Activated T-cell treated with anti-CD3 and anti-CD28 coated beads, Interleukin-2, amount 50 U/mL, for 72 hours (primary cell): ENCODE measurements at regions not wholly inside any gene's neighbourhood (a gene's known extent, or its start where the extent isn't known, plus 50 kb on each side); places are given as distances from the start of the nearest gene placed in this dataset.
"Not testable (repeated sequence)": the region's sequence is repeated elsewhere in the genome, so short reads cannot be mapped to it uniquely, and the experiment has no call there.

Experiments
- ATAC-seq, 2 donors: fragments of 150-1000 bp; cut with Tn5 transposase; replicated peaks in 1 of 2; 2 replicates each; pipeline ENCODE4 v1.10.0; 2021; ENCODE audit warnings: moderate library complexity in 2 of 2, mild to moderate bottlenecking in 1 of 2
- DNase-seq, 2 donors: peaks; one replicate each; pipeline ENCODE4 v3.0.0; 2021 to 2022; ENCODE audit warnings: mixed read lengths in 1 of 2
- H3K27ac Mint-ChIP-seq: one replicate; pipeline ENCODE4 v1.8.0; 2022; ENCODE audit warnings: mild to moderate bottlenecking, moderate library complexity, mixed read lengths
- H3K27me3 Mint-ChIP-seq: one replicate; pipeline ENCODE4 v1.8.0; 2022; ENCODE audit warnings: low read depth, mixed read lengths
- H3K36me3 Mint-ChIP-seq, 2 donors: one replicate each; pipeline ENCODE4 v1.8.0; 2022; ENCODE audit warnings: mixed read lengths in 2 of 2, mild to moderate bottlenecking in 1 of 2; ENCODE audit not compliant: insufficient read depth in 2 of 2
- H3K4me1 Mint-ChIP-seq: one replicate; pipeline ENCODE4 v1.8.0; 2022; ENCODE audit warnings: low read depth, mixed read lengths
- H3K4me3 Mint-ChIP-seq, 2 donors: one replicate each; pipeline ENCODE4 v1.8.0; 2022; ENCODE audit warnings: mild to moderate bottlenecking in 2 of 2, mixed read lengths in 2 of 2, moderate library complexity in 2 of 2
- H3K9me3 Mint-ChIP-seq, 2 donors: one replicate each; pipeline ENCODE4 v1.8.0; 2022; ENCODE audit warnings: mixed read lengths in 2 of 2

- no peaks in the 10 kb centered on the region for H3K27me3 Mint-ChIP-seq
- H3K4me3 Mint-ChIP-seq = no peak overlapping the region
- DNase-seq = no peak
- H3K4me1 Mint-ChIP-seq = no peaks in the 10 kb centered on the region
- ATAC-seq = no peak
- no peaks in the 10 kb centered on the region for H3K9me3 Mint-ChIP-seq
- no peaks in the 10 kb centered on the region for H3K36me3 Mint-ChIP-seq
- no peak overlapping the region for H3K27ac Mint-ChIP-seq
Measured at GRCh38 chr4:64774626-64775025, 365.4 kb upstream of the TECRL start.

DNA sequence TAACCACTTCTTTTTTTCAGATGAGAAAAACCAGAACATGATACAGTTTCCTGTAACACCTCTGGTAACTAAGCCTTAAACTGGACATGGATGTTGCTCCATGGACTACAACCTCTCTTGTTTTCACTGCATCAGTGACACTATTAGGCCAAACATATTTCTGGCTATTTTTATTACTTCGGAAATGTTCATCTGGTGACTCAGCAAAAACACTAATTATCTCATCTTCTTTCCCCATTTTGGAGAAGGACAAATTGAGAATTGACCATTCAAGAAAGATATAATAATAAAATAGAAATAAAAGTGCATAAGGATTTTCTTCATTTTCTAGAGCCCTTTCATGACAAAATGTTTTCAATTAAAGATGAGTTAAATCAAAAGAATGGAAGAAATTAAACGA lies 361.9 kb upstream of the TECRL start:
- no peak for DNase-seq
- no peak overlapping the region for H3K4me3 Mint-ChIP-seq
- no peak for ATAC-seq
- H3K9me3 Mint-ChIP-seq = peaks cover 1 to 5% of the 10 kb centered on the region in 2 donors
- H3K27ac Mint-ChIP-seq = no peak overlapping the region
- no peaks in the 10 kb centered on the region for H3K27me3 Mint-ChIP-seq
- no peaks in the 10 kb centered on the region for H3K4me1 Mint-ChIP-seq
- peaks cover 0 to 3% of the 10 kb centered on the region in 2 donors for H3K36me3 Mint-ChIP-seq

DNA sequence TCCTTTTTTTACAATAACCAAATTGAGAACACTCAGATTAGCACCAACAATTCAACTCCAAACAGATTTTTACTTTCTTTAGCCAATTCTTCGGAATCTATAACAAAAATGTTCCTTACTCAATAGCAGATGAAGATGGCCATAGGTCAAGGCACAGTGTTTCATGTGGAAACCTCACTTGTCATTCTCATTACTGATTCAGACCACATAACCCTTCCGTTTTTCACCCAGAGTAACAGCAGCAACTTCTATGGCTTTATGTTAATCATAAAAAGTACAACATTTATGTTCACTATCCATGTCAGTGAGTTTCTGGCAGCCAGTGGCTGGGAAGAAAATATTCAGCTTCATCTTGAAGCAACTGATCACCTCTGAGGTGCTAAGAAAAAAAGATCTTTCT lies 358.3 kb upstream of the TECRL start:
- H3K9me3 Mint-ChIP-seq = peaks cover 3 to 6% of the 10 kb centered on the region in 2 donors

GRCh38 chr4:64766565-64766964 lies 357.3 kb upstream of the TECRL start:
- peaks cover 5 to 6% of the 10 kb centered on the region in 2 donors for H3K9me3 Mint-ChIP-seq
- H3K4me1 Mint-ChIP-seq = no peaks in the 10 kb centered on the region
- H3K36me3 Mint-ChIP-seq = peaks cover 0 to 3% of the 10 kb centered on the region in 2 donors
- H3K4me3 Mint-ChIP-seq = no peak overlapping the region
- ATAC-seq = no peak
- H3K27ac Mint-ChIP-seq = no peak overlapping the region
- H3K27me3 Mint-ChIP-seq = no peaks in the 10 kb centered on the region
- no peak for DNase-seq

More for the DNA sequence above, 358.3 kb upstream of the TECRL start:
- H3K4me1 Mint-ChIP-seq = no peaks in the 10 kb centered on the region
- ATAC-seq (no peak), DNase-seq (no peak)
- H3K36me3 Mint-ChIP-seq = peaks cover 0 to 3% of the 10 kb centered on the region in 2 donors
- no peak overlapping the region for H3K4me3 Mint-ChIP-seq
- H3K27ac Mint-ChIP-seq = no peak overlapping the region
- H3K27me3 Mint-ChIP-seq = no peaks in the 10 kb centered on the region

- Mint-ChIP-seq H3K9me3 (peaks cover 3 to 7% of the 10 kb centered on the region in 2 donors), H3K36me3 (no peaks in the 10 kb centered on the region), H3K27ac (no peak overlapping the region), H3K27me3 (no peaks in the 10 kb centered on the region), H3K4me3 (no peak overlapping the region), H3K4me1 (no peaks in the 10 kb centered on the region)
- DNase-seq = no peak
- ATAC-seq = no peak
Measured at GRCh38 chr4:64756016-64756415, 346.8 kb upstream of the TECRL start.

GRCh38 chr4:64747919-64748715 lies 338.9 kb upstream of the TECRL start:
- no peaks in the 10 kb centered on the region for H3K4me1 Mint-ChIP-seq
- DNase-seq = no peak
- H3K4me3 Mint-ChIP-seq = no peak overlapping the region
- no peak for ATAC-seq
- no peaks in the 10 kb centered on the region for H3K36me3 Mint-ChIP-seq
- H3K27ac Mint-ChIP-seq = no peak overlapping the region
- no peaks in the 10 kb centered on the region for H3K27me3 Mint-ChIP-seq
- H3K9me3 Mint-ChIP-seq = peaks cover 4 to 7% of the 10 kb centered on the region in 2 donors

DNA sequence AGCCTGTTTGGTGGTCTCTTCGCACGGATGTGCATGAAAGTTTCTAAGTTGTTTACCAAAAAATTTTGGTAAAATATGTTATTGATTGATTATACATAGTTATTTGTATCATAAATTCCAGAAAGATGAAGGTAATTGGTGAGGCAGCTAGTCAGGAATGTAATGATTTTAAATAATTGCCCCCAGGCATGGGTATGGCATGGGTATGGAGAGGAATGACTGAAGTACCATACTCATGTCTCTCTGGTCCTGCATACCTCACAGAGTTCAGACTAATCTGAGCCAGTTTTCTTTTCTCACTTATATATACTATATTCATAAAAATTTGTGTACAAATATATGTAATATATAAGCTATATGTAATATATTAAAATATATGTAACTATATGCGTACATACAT lies 329.0 kb upstream of the TECRL start:
- no peak for DNase-seq
- Mint-ChIP-seq H3K27ac (no peak overlapping the region), H3K27me3 (no peaks in the 10 kb centered on the region), H3K9me3 (peaks cover 1 to 4% of the 10 kb centered on the region in 2 donors), H3K4me1 (no peaks in the 10 kb centered on the region), H3K36me3 (no peaks in the 10 kb centered on the region), H3K4me3 (no peak overlapping the region)
- no peak for ATAC-seq

DNA sequence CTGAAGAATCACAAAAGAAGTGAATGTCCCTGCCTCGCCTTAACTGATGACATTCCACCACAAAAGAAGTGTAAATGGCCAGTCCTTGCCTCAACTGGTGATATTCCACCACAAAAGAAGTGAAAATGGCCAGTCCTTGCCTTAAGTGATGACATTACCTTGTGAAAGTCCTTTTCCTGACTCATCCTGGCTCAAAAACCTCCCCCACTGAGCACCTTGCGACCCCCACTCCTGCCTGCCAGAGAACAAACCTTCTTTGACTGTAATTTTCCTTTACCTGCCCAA lies 328.5 kb upstream of the TECRL start:
- ATAC-seq, H3K4me3 Mint-ChIP-seq, H3K27me3 Mint-ChIP-seq, H3K4me1 Mint-ChIP-seq, H3K9me3 Mint-ChIP-seq, DNase-seq, H3K36me3 Mint-ChIP-seq, H3K27ac Mint-ChIP-seq: not testable (repeated sequence)

DNA sequence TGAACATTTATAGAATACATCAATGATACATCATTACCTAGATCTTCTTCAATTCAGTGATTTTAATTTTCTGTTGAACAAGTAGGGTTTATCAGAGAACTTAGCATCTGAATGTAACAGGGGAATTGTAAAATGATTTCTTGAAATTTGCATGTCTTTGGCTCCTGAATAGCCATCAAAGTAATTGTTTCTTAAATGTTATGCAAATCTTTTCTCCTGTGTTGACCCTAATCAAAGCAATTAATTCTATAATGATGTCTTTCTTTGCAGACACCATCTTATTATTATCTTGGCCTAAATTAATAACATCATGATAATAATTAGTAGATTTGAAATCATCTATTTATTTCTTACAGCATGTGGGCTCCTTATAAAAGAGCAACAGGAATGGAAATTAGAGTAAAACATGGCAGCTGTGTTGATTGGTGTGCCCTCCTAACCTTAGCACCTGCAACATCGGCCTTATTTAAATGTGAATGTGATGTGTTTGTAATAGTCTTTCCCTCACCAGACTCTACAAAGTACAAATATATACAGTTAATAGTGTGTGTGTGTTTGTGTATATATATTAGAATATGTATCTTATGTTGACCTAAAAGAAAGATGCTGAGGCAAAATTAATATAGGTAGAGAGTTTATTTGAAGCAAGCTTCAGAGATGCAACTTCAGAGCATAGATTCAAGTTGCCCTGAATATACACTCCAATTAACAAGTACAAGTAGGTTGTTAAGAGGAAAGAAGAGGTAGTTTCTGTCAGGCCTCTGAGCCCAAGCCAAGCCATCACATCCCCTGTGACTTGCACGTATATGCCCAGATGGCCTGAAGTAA lies 328.0 kb upstream of the TECRL start:
- DNase-seq (no peak), ATAC-seq (no peak)
- Mint-ChIP-seq H3K4me3 (no peak overlapping the region), H3K4me1 (no peaks in the 10 kb centered on the region), H3K27me3 (no peaks in the 10 kb centered on the region), H3K27ac (no peak overlapping the region), H3K9me3 (peaks cover 0 to 4% of the 10 kb centered on the region in 2 donors), H3K36me3 (peaks cover 3 to 4% of the 10 kb centered on the region in 2 donors)

GRCh38 chr4:64729561-64729960 lies 320.3 kb upstream of the TECRL start:
- Mint-ChIP-seq H3K27me3 (no peaks in the 10 kb centered on the region), H3K9me3 (peaks cover 0 to 3% of the 10 kb centered on the region in 2 donors), H3K27ac (no peak overlapping the region), H3K4me3 (no peak overlapping the region), H3K36me3 (peaks cover 4% of the 10 kb centered on the region in 2 donors), H3K4me1 (no peaks in the 10 kb centered on the region)
- DNase-seq = no peak
- no peak for ATAC-seq

DNA sequence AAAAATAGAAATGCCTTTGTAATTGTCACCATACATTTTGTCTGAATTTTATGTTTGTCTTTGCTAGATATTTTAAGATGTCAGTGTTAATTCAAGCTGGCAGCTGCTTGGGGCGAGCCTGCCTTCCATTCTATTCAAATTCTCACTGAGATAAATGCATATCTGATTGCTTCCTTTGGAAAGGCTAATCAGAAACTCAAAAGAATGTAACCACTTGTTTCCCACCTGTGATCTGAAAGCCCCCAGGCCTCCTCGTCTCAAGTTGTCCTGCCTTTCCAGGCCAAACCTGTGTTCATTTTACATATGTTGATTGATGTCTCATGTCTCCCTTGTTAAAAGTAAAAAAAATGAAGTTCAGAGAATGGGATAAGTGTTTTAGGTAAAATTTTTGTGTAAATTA lies 318.7 kb upstream of the TECRL start:
- no peak for ATAC-seq
- no peak for DNase-seq
- no peaks in the 10 kb centered on the region for H3K27me3 Mint-ChIP-seq
- peaks cover 0 to 3% of the 10 kb centered on the region in 2 donors for H3K9me3 Mint-ChIP-seq
- H3K4me3 Mint-ChIP-seq = no peak overlapping the region
- no peak overlapping the region for H3K27ac Mint-ChIP-seq
- H3K4me1 Mint-ChIP-seq = no peaks in the 10 kb centered on the region
- peaks cover 4% of the 10 kb centered on the region in 2 donors for H3K36me3 Mint-ChIP-seq

DNA sequence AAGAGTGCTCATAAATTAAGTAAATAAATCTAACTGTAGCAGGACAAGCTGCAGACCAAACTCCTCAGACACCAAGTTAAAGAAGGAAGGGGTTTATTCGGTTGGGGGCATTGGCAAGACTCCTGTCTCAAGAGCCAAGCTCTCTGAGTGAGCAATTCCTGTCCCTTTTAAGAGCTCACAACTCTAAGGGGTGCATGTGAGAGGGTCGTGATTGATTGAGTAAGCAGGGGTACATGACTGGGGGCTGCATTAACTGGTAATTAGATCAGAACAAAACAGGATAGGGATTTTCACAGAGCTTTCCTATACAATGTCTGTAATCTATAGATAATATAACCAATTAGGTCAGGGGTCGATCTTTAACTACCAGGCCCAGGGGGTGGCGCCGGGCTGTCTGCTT lies 318.1 kb upstream of the TECRL start:
- not testable (repeated sequence) for ATAC-seq, H3K4me3 Mint-ChIP-seq

GRCh38 chr4:64724689-64725088 lies 315.4 kb upstream of the TECRL start:
- H3K27me3 Mint-ChIP-seq = no peaks in the 10 kb centered on the region
- no peaks in the 10 kb centered on the region for H3K4me1 Mint-ChIP-seq
- H3K36me3 Mint-ChIP-seq = peaks cover 0 to 1% of the 10 kb centered on the region in 2 donors
- H3K9me3 Mint-ChIP-seq = peaks cover 0 to 3% of the 10 kb centered on the region in 2 donors
- no peak for DNase-seq
- H3K4me3 Mint-ChIP-seq = no peak overlapping the region
- ATAC-seq = no peak
- H3K27ac Mint-ChIP-seq = no peak overlapping the region

More for the DNA sequence above, 318.1 kb upstream of the TECRL start:
- H3K9me3 Mint-ChIP-seq, H3K27me3 Mint-ChIP-seq, H3K27ac Mint-ChIP-seq, H3K4me1 Mint-ChIP-seq, H3K36me3 Mint-ChIP-seq, DNase-seq: not testable (repeated sequence)
